Trophoblast cell (in vitro differentiated cells and primary cell): ENCODE measurements at regions not wholly inside any gene's neighbourhood (a gene's known extent, or its start where the extent isn't known, plus 50 kb on each side); places are given as distances from the start of the nearest gene placed in this dataset.

Experiments used
- DNase-seq, 2 donors: peaks; one replicate each; pipeline ENCODE4 v3.0.0-alpha.2; 2016
- H2AFZ ChIP-seq: 2 replicates; pipeline ENCODE4 v1.6.1; 2013; ENCODE audit warnings: low read length, moderate library complexity, mild to moderate bottlenecking; ENCODE audit not compliant: insufficient read depth, poor library complexity
- H2AK5ac ChIP-seq: 2 replicates; pipeline ENCODE4 v1.6.1; 2013; ENCODE audit warnings: mild to moderate bottlenecking, low read length
- H2BK120ac ChIP-seq: 2 replicates; pipeline ENCODE4 v1.6.1; 2013; ENCODE audit warnings: low read length, mild to moderate bottlenecking, moderate library complexity; ENCODE audit not compliant: insufficient read depth, poor library complexity
- H2BK12ac ChIP-seq: 2 replicates; pipeline ENCODE4 v1.6.1; 2013; ENCODE audit warnings: mild to moderate bottlenecking, low read length, moderate library complexity
- H2BK5ac ChIP-seq: 2 replicates; pipeline ENCODE4 v1.6.1; 2013; ENCODE audit warnings: low read length, low read depth, moderate library complexity, mild to moderate bottlenecking; ENCODE audit not compliant: poor library complexity
- H3K14ac ChIP-seq: 2 replicates; pipeline ENCODE4 v1.6.1; 2013; ENCODE audit warnings: mild to moderate bottlenecking, low read length
- H3K18ac ChIP-seq: 2 replicates; pipeline ENCODE4 v1.6.1; 2013; ENCODE audit warnings: mild to moderate bottlenecking, low read length
- H3K23ac ChIP-seq: 2 replicates; pipeline ENCODE4 v1.6.1; 2013; ENCODE audit warnings: low read length
- H3K27ac ChIP-seq: 2 replicates; pipeline ENCODE4 v1.5.1; 2013; ENCODE audit warnings: low read depth, mild to moderate bottlenecking, inconsistent platforms, low read length, moderate library complexity
- H3K27me3 ChIP-seq: 2 replicates; pipeline ENCODE4 v1.6.1; 2013; ENCODE audit warnings: inconsistent platforms, mild to moderate bottlenecking, low read length, moderate library complexity; ENCODE audit not compliant: insufficient read depth
- H3K36me3 ChIP-seq, 2 experiments: 1 replicate in 1 of 2; 2 replicates in 1 of 2; pipeline ENCODE4 v1.6.1; 2013; ENCODE audit warnings: low read length in 2 of 2, mild to moderate bottlenecking in 2 of 2, moderate library complexity in 1 of 2; ENCODE audit not compliant: insufficient read depth in 2 of 2, control insufficient read depth in 1 of 2
- H3K4ac ChIP-seq: 2 replicates; pipeline ENCODE4 v1.6.1; 2013; ENCODE audit warnings: low read depth, mild to moderate bottlenecking, low read length, moderate library complexity
- H3K4me1 ChIP-seq, 2 experiments: 1 replicate in 1 of 2; 2 replicates in 1 of 2; pipeline ENCODE4 v1.6.1; 2013; ENCODE audit warnings: low read length in 2 of 2, mild to moderate bottlenecking in 2 of 2, moderate library complexity in 1 of 2; ENCODE audit not compliant: insufficient read depth in 2 of 2, control insufficient read depth in 1 of 2
- H3K4me2 ChIP-seq: 2 replicates; pipeline ENCODE4 v1.6.1; 2013; ENCODE audit warnings: inconsistent platforms, mild to moderate bottlenecking, low read length, moderate library complexity
- H3K4me3 ChIP-seq: 2 replicates; pipeline ENCODE4 v1.5.1; 2013; ENCODE audit warnings: mild to moderate bottlenecking, low read depth, low read length, inconsistent platforms
- H3K79me1 ChIP-seq: one replicate; pipeline ENCODE4 v1.6.1; 2013; ENCODE audit warnings: low read length
- H3K79me2 ChIP-seq: 2 replicates; pipeline ENCODE4 v1.6.1; 2013; ENCODE audit warnings: low read length, mild to moderate bottlenecking; ENCODE audit not compliant: control insufficient read depth, insufficient read depth, poor library complexity
- H3K9ac ChIP-seq: 2 replicates; pipeline ENCODE4 v1.6.1; 2013; ENCODE audit warnings: mild to moderate bottlenecking, low read length
- H3K9me3 ChIP-seq: 2 replicates; pipeline ENCODE4 v1.6.1; 2013; ENCODE audit warnings: low read depth, mild to moderate bottlenecking, control low read depth, inconsistent platforms, low read length; ENCODE audit not compliant: insufficient read depth
- H4K12ac ChIP-seq: 2 replicates; pipeline ENCODE4 v1.6.1; 2013; ENCODE audit warnings: low read depth, mild to moderate bottlenecking, low read length, moderate library complexity
- H4K8ac ChIP-seq: 2 replicates; pipeline ENCODE4 v1.6.1; 2013; ENCODE audit warnings: low read depth, mild to moderate bottlenecking, low read length, moderate library complexity
- H4K91ac ChIP-seq: one replicate; pipeline ENCODE4 v1.6.1; 2013; ENCODE audit warnings: low read depth, mild to moderate bottlenecking, low read length, moderate library complexity
- WGBS: extraction: QIAGEN DNeasy Blood & Tissue Kit; methylation state at CpG from one replicate; pipeline ENCODE4 v1.1.7; 2013; ENCODE audit warnings: missing lambda C conversion rate; ENCODE audit not compliant: insufficient read length, insufficient coverage; ENCODE audit errors: extremely low coverage; 5-methylcytosine and 5-hydroxymethylcytosine counted together

GRCh38 chr1:213333121-213333520 is 282.1 kb downstream of the RPS6KC1 start:
- WGBS: no CpG with 5 or more reads among the region's 5 CpGs
- Histone ChIP-seq H3K27ac (no peak overlapping the region), H3K27me3 (no peaks in the 10 kb centered on the region), H3K18ac (no peak overlapping the region), H3K23ac (no peak overlapping the region), H2BK12ac (no peak overlapping the region), H4K12ac (no peak overlapping the region), H4K8ac (no peak overlapping the region), H3K79me2 (no peaks in the 10 kb centered on the region), H3K4me2 (no peak overlapping the region), H3K9me3 (no peaks in the 10 kb centered on the region), H3K4me3 (no peak overlapping the region), H2AFZ (no peak overlapping the region), H3K36me3 (no peaks in the 10 kb centered on the region), H4K91ac (no peak overlapping the region), H2BK5ac (no peak overlapping the region), H3K79me1 (no peaks in the 10 kb centered on the region), H2BK120ac (no peak overlapping the region), H2AK5ac (no peak overlapping the region), H3K4ac (no peak overlapping the region), H3K4me1 (no peaks in the 10 kb centered on the region), H3K14ac (no peak overlapping the region), H3K9ac (no peak overlapping the region)
- no peak for DNase-seq

DNA sequence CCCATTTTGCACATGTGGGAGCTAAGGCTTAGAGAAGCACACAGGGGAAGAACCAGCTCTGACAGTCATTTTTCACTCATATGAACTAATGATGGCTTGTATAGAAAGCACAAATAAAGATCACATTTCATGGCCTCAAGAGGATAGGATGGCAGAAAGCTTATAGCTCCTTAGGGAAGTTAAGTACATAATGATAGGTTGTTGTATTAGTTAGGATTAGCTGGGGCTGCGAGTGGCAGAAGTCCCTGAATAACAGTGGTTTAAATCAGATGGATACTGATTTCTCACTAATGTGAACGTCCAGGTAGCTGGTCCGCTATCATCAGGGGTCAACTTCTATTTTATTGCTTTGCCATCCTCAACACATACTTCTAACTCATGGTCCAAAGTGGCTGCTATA is 284.0 kb downstream of the RPS6KC1 start:
- no peak overlapping the region for H3K23ac ChIP-seq
- no peak overlapping the region for H3K4ac ChIP-seq
- no peaks in the 10 kb centered on the region for H3K4me1 ChIP-seq
- H4K91ac ChIP-seq: no peak overlapping the region
- H2AK5ac ChIP-seq: no peak overlapping the region
- no peak overlapping the region for H3K4me2 ChIP-seq
- H2BK5ac ChIP-seq: no peak overlapping the region
- no peak overlapping the region for H4K8ac ChIP-seq
- no peak overlapping the region for H3K4me3 ChIP-seq
- H3K18ac ChIP-seq: no peak overlapping the region
- no peak overlapping the region for H3K14ac ChIP-seq
- H2AFZ ChIP-seq: no peak overlapping the region
- H2BK120ac ChIP-seq: no peak overlapping the region
- H4K12ac ChIP-seq: no peak overlapping the region
- H3K27ac ChIP-seq: no peak overlapping the region
- H3K9me3 ChIP-seq: no peaks in the 10 kb centered on the region
- no peaks in the 10 kb centered on the region for H3K36me3 ChIP-seq
- H2BK12ac ChIP-seq: no peak overlapping the region
- no CpG with 5 or more reads among the region's 3 CpGs for WGBS
- no peaks in the 10 kb centered on the region for H3K27me3 ChIP-seq
- DNase-seq: no peak
- H3K9ac ChIP-seq: no peak overlapping the region
- no peaks in the 10 kb centered on the region for H3K79me2 ChIP-seq
- H3K79me1 ChIP-seq: no peaks in the 10 kb centered on the region

DNA sequence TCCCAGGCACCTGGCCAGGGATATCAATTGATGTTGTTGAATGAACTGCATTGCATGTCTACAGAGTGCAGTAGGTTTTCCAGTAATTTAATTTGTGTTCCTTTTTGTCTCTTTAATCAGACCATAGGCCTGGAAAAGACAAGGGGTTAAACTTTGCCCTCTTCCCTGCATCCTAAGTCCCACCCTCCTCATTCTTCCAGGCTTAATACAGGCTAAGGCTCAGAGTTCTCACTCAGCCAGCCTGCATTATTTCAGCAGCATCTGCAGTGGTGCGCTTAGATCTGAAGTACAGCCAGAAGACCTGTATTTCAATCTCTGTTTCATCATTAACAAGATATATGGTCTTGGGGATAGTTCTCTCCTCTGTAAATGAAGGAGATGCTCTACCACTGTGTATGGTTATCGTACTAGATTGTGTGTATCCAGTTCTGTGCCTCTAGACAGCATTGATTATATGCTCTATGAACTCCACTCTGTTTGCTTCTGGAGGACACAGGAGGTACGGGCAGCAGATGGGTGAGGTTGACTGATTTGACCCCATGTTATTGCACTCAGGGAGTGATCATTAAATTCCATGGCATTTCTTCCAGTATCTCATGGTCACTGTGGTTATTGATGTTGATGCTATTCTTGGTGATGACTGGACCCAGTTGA is 286.1 kb downstream of the RPS6KC1 start:
- no CpG with 5 or more reads among the region's 3 CpGs for WGBS

DNA sequence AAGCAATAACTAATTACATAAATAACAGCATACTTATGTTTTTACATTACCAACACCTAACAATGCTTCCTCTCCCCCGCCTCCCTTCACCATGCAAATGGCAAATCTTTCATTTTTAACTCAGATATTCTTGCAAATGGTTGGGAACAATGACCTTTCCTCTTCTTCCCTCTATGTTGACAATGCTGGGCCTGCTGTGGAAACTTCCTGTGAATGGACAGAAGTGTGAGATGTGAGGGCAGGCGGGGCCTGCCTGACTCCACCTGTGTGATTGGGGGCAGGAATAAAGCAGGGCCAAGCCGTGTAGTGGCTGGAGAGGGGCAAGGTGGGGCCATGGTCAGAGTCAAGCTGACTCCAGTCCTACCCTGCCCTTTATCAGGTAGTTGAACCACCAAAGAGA is 289.6 kb downstream of the RPS6KC1 start:
- no peak overlapping the region for H2BK5ac ChIP-seq
- no peak overlapping the region for H3K4me3 ChIP-seq
- no peak overlapping the region for H3K9ac ChIP-seq
- H3K9me3 ChIP-seq: no peaks in the 10 kb centered on the region
- WGBS: no CpG with 5 or more reads among the region's 3 CpGs
- no peaks in the 10 kb centered on the region for H3K79me2 ChIP-seq
- no peak overlapping the region for H2BK120ac ChIP-seq
- H3K36me3 ChIP-seq: no peaks in the 10 kb centered on the region
- H3K4ac ChIP-seq: no peak overlapping the region
- no peak overlapping the region for H4K91ac ChIP-seq
- no peak overlapping the region for H2BK12ac ChIP-seq
- H3K18ac ChIP-seq: no peak overlapping the region
- no peak overlapping the region for H4K8ac ChIP-seq
- no peaks in the 10 kb centered on the region for H3K27me3 ChIP-seq
- no peak for DNase-seq
- H3K79me1 ChIP-seq: no peaks in the 10 kb centered on the region
- no peak overlapping the region for H3K27ac ChIP-seq
- H4K12ac ChIP-seq: no peak overlapping the region
- no peak overlapping the region for H2AFZ ChIP-seq
- H3K4me1 ChIP-seq: no peaks in the 10 kb centered on the region
- no peak overlapping the region for H3K4me2 ChIP-seq
- no peak overlapping the region for H2AK5ac ChIP-seq
- H3K23ac ChIP-seq: no peak overlapping the region
- H3K14ac ChIP-seq: no peak overlapping the region

More for the DNA sequence above, 286.1 kb downstream of the RPS6KC1 start:
- Histone ChIP-seq H4K8ac (no peak overlapping the region), H3K9ac (no peak overlapping the region), H2BK12ac (no peak overlapping the region), H3K9me3 (no peaks in the 10 kb centered on the region), H3K27me3 (no peaks in the 10 kb centered on the region), H4K12ac (no peak overlapping the region), H4K91ac (no peak overlapping the region), H3K14ac (no peak overlapping the region), H3K79me2 (no peaks in the 10 kb centered on the region), H3K27ac (no peak overlapping the region), H3K79me1 (no peaks in the 10 kb centered on the region), H2BK5ac (no peak overlapping the region), H3K4me3 (no peak overlapping the region), H3K4me2 (no peak overlapping the region), H3K18ac (no peak overlapping the region), H2AFZ (no peak overlapping the region), H2AK5ac (no peak overlapping the region), H3K4ac (no peak overlapping the region), H3K4me1 (no peaks in the 10 kb centered on the region), H2BK120ac (no peak overlapping the region), H3K23ac (no peak overlapping the region), H3K36me3 (no peaks in the 10 kb centered on the region)
- no peak for DNase-seq
